ENCODE measurements at regions not wholly inside any gene's neighbourhood (a gene's known extent, or its start where the extent isn't known, plus 50 kb on each side); places are given as distances from the start of the nearest gene placed in this dataset.

- no peak for DNase-seq (ENCODE audit: low spot score)
- peaks cover 5 to 13% of the 10 kb centered on the region in 2 experiments; a peak in 3 of 5 replicates for H3K27me3 ChIP-seq (ENCODE audit: control insufficient read depth in 1 of 2, insufficient read depth in 2 of 2, low read length in 2 of 2)
- WGBS (ENCODE audit: low lambda C conversion rate), result 83% methylated on average over 12 of the region's 15 CpGs
- ATAC-seq, result peak; percentile 16
- no peaks in the 10 kb centered on the region for H3K36me3 ChIP-seq (replicated peaks in 1 of 2; ENCODE audit: control insufficient read depth in 1 of 2, insufficient read depth in 2 of 2, low read length in 2 of 2)
- H4K20me1 ChIP-seq (ENCODE audit: insufficient read depth, low read length), result no peaks in the 10 kb centered on the region
- H3K79me2 ChIP-seq (ENCODE audit: insufficient read depth, low read length), result no peaks in the 10 kb centered on the region
- no peak for FAIRE-seq
- H2AFZ ChIP-seq (ENCODE audit: low read length), result no peak overlapping the region
- H3K9ac ChIP-seq (ENCODE audit: insufficient read depth, low read depth, low read length), result no peak overlapping the region
- H3K4me3 ChIP-seq (replicated peaks in 1 of 3; ENCODE audit: insufficient read depth in 1 of 3, low read depth in 2 of 3, low read length in 3 of 3), result no peak overlapping the region
- ChIA-PET POLR2A (no interaction called here), CTCF (ENCODE audit: low intra/inter-chr PET ratio, low total read pairs) (no interaction called here)
- in situ Hi-C loops (cut with HindIII; ENCODE audit: extremely low pct_ligation_motif_present, low pct_unique_long_range_greater_than_20kb) (no loop called here), intact Hi-C loops (cut with micrococcal nuclease; ENCODE audit: unreplicated experiment) (no loop called here)
- H3K4me2 ChIP-seq (ENCODE audit: low read depth, low read length), result no peak overlapping the region
- H3K4me1 ChIP-seq (ENCODE audit: insufficient read depth, low read length), result peaks cover 56% of the 10 kb centered on the region
- no TSS peak for BruUV-seq (replicated peaks)
- no peak overlapping the region for H3K27ac ChIP-seq (ENCODE audit: extremely low read length, insufficient read depth, low read length)
- H3K9me3 ChIP-seq (ENCODE audit: low read length), result no peaks in the 10 kb centered on the region
- TF ChIP-seq ZSCAN12 (CRISPR knock-in tag; IDR thresholded peaks at IDR 0.05), result no peak
- TF ChIP-seq, protein P1, sequence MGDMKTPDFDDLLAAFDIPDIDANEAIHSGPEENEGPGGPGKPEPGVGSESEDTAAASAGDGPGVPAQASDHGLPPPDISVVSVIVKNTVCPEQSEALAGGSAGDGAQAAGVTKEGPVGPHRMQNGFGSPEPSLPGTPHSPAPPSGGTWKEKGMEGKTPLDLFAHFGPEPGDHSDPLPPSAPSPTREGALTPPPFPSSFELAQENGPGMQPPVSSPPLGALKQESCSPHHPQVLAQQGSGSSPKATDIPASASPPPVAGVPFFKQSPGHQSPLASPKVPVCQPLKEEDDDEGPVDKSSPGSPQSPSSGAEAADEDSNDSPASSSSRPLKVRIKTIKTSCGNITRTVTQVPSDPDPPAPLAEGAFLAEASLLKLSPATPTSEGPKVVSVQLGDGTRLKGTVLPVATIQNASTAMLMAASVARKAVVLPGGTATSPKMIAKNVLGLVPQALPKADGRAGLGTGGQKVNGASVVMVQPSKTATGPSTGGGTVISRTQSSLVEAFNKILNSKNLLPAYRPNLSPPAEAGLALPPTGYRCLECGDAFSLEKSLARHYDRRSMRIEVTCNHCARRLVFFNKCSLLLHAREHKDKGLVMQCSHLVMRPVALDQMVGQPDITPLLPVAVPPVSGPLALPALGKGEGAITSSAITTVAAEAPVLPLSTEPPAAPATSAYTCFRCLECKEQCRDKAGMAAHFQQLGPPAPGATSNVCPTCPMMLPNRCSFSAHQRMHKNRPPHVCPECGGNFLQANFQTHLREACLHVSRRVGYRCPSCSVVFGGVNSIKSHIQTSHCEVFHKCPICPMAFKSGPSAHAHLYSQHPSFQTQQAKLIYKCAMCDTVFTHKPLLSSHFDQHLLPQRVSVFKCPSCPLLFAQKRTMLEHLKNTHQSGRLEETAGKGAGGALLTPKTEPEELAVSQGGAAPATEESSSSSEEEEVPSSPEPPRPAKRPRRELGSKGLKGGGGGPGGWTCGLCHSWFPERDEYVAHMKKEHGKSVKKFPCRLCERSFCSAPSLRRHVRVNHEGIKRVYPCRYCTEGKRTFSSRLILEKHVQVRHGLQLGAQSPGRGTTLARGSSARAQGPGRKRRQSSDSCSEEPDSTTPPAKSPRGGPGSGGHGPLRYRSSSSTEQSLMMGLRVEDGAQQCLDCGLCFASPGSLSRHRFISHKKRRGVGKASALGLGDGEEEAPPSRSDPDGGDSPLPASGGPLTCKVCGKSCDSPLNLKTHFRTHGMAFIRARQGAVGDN (CRISPR knock-in tag; IDR thresholded peaks at IDR 0.05), result 0 out of 2 replicates have a peak, but pooled peaks have one; percentile 3
- 0 out of 2 replicates have a peak, but pooled peaks have one; percentile 39 for TF ChIP-seq EEA1 (CRISPR knock-in tag; IDR thresholded peaks at IDR 0.05; ENCODE audit: borderline replicate concordance)
- 0 out of 2 replicates have a peak, but pooled peaks have one; percentile 21 for TF ChIP-seq MTA1 (CRISPR knock-in tag; IDR thresholded peaks at IDR 0.05; ENCODE audit: borderline replicate concordance)
- peak; percentile 38; the same call in 1 of the 2 replicates for TF ChIP-seq ZFP91 (CRISPR knock-in tag; IDR thresholded peaks at IDR 0.05; ENCODE audit: borderline replicate concordance)
- TF ChIP-seq ZKSCAN1 (IDR thresholded peaks at IDR 0.05; ENCODE audit: low read length), result peak; percentile 75; the same call in 1 of the 2 replicates
- TF ChIP-seq ISX (CRISPR knock-in tag; conservative IDR thresholded peaks at IDR 0.05), result no peak
- TF ChIP-seq, protein P2, sequence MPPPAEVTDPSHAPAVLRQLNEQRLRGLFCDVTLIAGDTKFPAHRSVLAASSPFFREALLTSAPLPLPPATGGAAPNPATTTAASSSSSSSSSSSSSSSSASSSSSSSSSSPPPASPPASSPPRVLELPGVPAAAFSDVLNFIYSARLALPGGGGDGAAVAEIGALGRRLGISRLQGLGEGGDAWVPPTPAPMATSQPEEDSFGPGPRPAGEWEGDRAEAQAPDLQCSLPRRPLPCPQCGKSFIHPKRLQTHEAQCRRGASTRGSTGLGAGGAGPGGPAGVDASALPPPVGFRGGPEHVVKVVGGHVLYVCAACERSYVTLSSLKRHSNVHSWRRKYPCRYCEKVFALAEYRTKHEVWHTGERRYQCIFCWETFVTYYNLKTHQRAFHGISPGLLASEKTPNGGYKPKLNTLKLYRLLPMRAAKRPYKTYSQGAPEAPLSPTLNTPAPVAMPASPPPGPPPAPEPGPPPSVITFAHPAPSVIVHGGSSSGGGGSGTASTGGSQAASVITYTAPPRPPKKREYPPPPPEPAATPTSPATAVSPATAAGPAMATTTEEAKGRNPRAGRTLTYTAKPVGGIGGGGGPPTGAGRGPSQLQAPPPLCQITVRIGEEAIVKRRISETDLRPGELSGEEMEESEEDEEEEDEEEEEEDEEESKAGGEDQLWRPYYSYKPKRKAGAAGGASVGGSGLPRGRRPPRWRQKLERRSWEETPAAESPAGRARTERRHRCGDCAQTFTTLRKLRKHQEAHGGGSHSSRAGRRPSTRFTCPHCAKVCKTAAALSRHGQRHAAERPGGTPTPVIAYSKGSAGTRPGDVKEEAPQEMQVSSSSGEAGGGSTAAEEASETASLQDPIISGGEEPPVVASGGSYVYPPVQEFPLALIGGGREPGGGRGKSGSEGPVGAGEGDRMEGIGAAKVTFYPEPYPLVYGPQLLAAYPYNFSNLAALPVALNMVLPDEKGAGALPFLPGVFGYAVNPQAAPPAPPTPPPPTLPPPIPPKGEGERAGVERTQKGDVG (CRISPR knock-in tag; IDR thresholded peaks at IDR 0.05; ENCODE audit: borderline replicate concordance), result peak; percentile 31; the same call in 1 of the 2 replicates
- no peak for TF ChIP-seq RNF2 (conservative IDR thresholded peaks at IDR 0.05; ENCODE audit: low read depth)
- 0 out of 2 replicates have a peak, but pooled peaks have one; percentile 34 for TF ChIP-seq CHCHD3 (CRISPR knock-in tag; IDR thresholded peaks at IDR 0.05)
- TF ChIP-seq, protein P3, sequence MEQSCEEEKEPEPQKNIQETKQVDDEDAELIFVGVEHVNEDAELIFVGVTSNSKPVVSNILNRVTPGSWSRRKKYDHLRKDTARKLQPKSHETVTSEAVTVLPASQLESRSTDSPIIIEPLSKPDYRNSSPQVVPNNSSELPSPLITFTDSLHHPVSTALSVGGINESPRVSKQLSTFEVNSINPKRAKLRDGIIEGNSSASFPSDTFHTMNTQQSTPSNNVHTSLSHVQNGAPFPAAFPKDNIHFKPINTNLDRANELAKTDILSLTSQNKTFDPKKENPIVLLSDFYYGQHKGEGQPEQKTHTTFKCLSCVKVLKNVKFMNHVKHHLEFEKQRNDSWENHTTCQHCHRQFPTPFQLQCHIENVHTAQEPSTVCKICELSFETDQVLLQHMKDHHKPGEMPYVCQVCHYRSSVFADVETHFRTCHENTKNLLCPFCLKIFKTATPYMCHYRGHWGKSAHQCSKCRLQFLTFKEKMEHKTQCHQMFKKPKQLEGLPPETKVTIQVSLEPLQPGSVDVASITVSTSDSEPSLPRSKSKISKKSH (CRISPR knock-in tag; IDR thresholded peaks at IDR 0.05; ENCODE audit: borderline replicate concordance), result 0 out of 2 replicates have a peak, but pooled peaks have one; percentile 40
- peak; percentile 59; the same call in 1 of the 2 replicates for TF ChIP-seq NRL (CRISPR knock-in tag; IDR thresholded peaks at IDR 0.05; ENCODE audit: borderline replicate concordance)
- TF ChIP-seq ZBTB38 (CRISPR knock-in tag; IDR thresholded peaks at IDR 0.05), result peak; percentile 64; the same call in 1 of the 2 replicates
- TF ChIP-seq ZNF225 (CRISPR knock-in tag; IDR thresholded peaks at IDR 0.05), result 0 out of 2 replicates have a peak, but pooled peaks have one; percentile 26
Observed at GRCh38 chr6:167552258-167552630, 227.4 kb downstream of the TTLL2 start.
